GM06990 (cell line): ENCODE measurements at regions not wholly inside any gene's neighbourhood (a gene's known extent, or its start where the extent isn't known, plus 50 kb on each side); places are given as distances from the start of the nearest gene placed in this dataset.

Source experiments
- DNase-seq: peaks from one replicate; pipeline ENCODE4 v3.0.0-alpha.2; 2011; ENCODE audit not compliant: insufficient read length; ENCODE audit errors: extremely low read depth
- H3K27me3 ChIP-seq: replicated peaks from 2 replicates; pipeline ENCODE4 v1.6.0; 2011; ENCODE audit warnings: low read length; ENCODE audit not compliant: control insufficient read depth, insufficient read depth
- H3K36me3 ChIP-seq: 2 replicates; pipeline ENCODE4 v1.5.1; 2011; ENCODE audit warnings: low read length; ENCODE audit not compliant: control insufficient read depth, insufficient read depth
- H3K4me3 ChIP-seq: replicated peaks from 2 replicates; pipeline ENCODE4 v1.5.1; 2011; ENCODE audit warnings: low read depth, mild to moderate bottlenecking, control low read depth, low read length
- CTCF ChIP-seq: IDR thresholded peaks from 2 replicates; pipeline ENCODE4 v1.5.1; 2011; ENCODE audit warnings: low read length, control low read depth, mild to moderate bottlenecking, inconsistent platforms; ENCODE audit not compliant: insufficient read depth, poor library complexity, severe bottlenecking

- DNase-seq, result no peak
- Histone ChIP-seq H3K36me3 (no peaks in the 10 kb centered on the region), H3K27me3 (no peaks in the 10 kb centered on the region; the same call in none of the 2 replicates), H3K4me3 (no peak overlapping the region)
- no peak for TF ChIP-seq CTCF
Observed at GRCh38 chr11:100550912-100551632, 136.0 kb upstream of the ARHGAP42 start.

DNA sequence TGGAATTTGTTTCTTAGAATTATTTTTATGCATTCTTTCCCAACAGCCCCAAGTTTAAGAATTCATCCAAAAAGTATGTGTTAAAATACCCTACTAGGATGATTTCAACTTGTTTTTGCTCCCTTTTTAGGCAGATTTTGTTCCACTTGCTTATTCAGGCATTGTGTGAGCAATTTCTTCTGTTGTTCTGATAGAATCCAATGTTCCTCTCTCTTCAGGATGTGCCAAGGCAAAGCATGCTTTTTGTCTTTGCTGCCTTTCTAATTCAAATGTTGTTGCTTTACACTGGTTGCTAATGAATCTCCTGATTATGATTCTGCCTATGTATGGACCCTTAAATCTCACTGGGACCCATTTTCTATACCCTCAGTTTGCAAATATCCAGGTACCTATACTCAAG is 131.2 kb upstream of the ARHGAP42 start:
- no peak for DNase-seq
- Histone ChIP-seq H3K4me3 (no peak overlapping the region), H3K36me3 (no peaks in the 10 kb centered on the region), H3K27me3 (no peaks in the 10 kb centered on the region; the same call in none of the 2 replicates)
- TF ChIP-seq CTCF, result no peak

- no peaks in the 10 kb centered on the region for H3K36me3 ChIP-seq
- H3K27me3 ChIP-seq, result no peaks in the 10 kb centered on the region; the same call in none of the 2 replicates
- no peak for TF ChIP-seq CTCF
- no peak for DNase-seq
- no peak overlapping the region for H3K4me3 ChIP-seq
Observed at GRCh38 chr11:100556781-100557180, 130.3 kb upstream of the ARHGAP42 start.

GRCh38 chr11:100557830-100558611 is 129.1 kb upstream of the ARHGAP42 start:
- no peak for DNase-seq
- TF ChIP-seq CTCF, result no peak

GRCh38 chr11:100560606-100561005 is 126.5 kb upstream of the ARHGAP42 start:
- Histone ChIP-seq H3K36me3 (no peaks in the 10 kb centered on the region), H3K27me3 (no peaks in the 10 kb centered on the region; the same call in 1 of the 2 replicates), H3K4me3 (no peak overlapping the region)
- no peak for DNase-seq
- no peak for TF ChIP-seq CTCF

More at GRCh38 chr11:100557830-100558611, 129.1 kb upstream of the ARHGAP42 start:
- no peaks in the 10 kb centered on the region for H3K36me3 ChIP-seq
- no peak overlapping the region for H3K4me3 ChIP-seq
- no peaks in the 10 kb centered on the region; the same call in 1 of the 2 replicates for H3K27me3 ChIP-seq
